HCT116 (cell line): ENCODE measurements at regions not wholly inside any gene's neighbourhood (a gene's known extent, or its start where the extent isn't known, plus 50 kb on each side); places are given as distances from the start of the nearest gene placed in this dataset.

Experiments used
- ATAC-seq: fragments of 200-7000 bp; cut with Tn5 transposase; 2 replicates; pipeline ENCODE4 v1.9.1; 2020; ENCODE audit warnings: mild to moderate bottlenecking, moderate library complexity
- BruUV-seq: library from RNA; stranded (reverse); fragments of 400-500 nt; replicated peaks from 2 replicates; lab custom pipeline; 2021; lab: Mats Ljungman, UMichigan
- CTCF ChIA-PET: fragments of 300-600 bp; sonication (Branson Sonifier 250); formaldehyde crosslinking; loops from one replicate; lab custom pipeline; 2021; ENCODE audit warnings: antibody characterized with exemption; lab: Charles Lee
- POLR2A ChIA-PET: fragments of 300-600, 350-600 bp; sonication (Branson Sonifier 250); formaldehyde crosslinking; loops from one replicate; lab custom pipeline; 2021; ENCODE audit warnings: antibody characterized with exemption; lab: Charles Lee
- RAD21 ChIA-PET, 2 experiments: fragments of 300-600 bp; sonication (Branson Sonifier 250); formaldehyde crosslinking; loops; one replicate each; lab custom pipeline; 2023; ENCODE audit warnings: low total read pairs in 2 of 2; ENCODE audit not compliant: uncharacterized antibody in 2 of 2, unreplicated experiment in 2 of 2, low non-redundant PET in 1 of 2; lab: Charles Lee
- DNase-seq: peaks from one replicate; pipeline ENCODE4 v3.0.0-alpha.2; 2010; ENCODE audit warnings: low read depth, low spot score
- H2AFZ ChIP-seq: fragments of 200-600 bp; shearing (Covaris generic), sonication (generic); 2 replicates; pipeline ENCODE4 v1.6.1; 2017; ENCODE audit warnings: low read depth, mixed run types, mixed read lengths, antibody characterized with exemption, low read length; ENCODE audit not compliant: poor library complexity, severe bottlenecking
- H3K27ac ChIP-seq: 2 replicates; pipeline ENCODE4 v1.5.1; 2012; ENCODE audit warnings: low read depth, low read length
- H3K27me3 ChIP-seq: fragments of 200-600 bp; sonication (generic); 2 replicates; pipeline ENCODE4 v1.6.1; 2016; ENCODE audit warnings: mixed run types, low read length, mixed read lengths; ENCODE audit not compliant: insufficient read depth
- H3K36me3 ChIP-seq, 2 experiments: fragments of 200-500 bp in 1 of 2; fragments of 200-600 bp in 1 of 2; sonication (Bioruptor generic) in 1 of 2; sonication (generic) in 1 of 2; 2 replicates each; pipeline versions ENCODE4 v1.5.1 to v1.6.1; 2014 to 2016; ENCODE audit warnings: low read length in 2 of 2, inconsistent platforms in 1 of 2, mixed read lengths in 1 of 2, mixed run types in 1 of 2; ENCODE audit not compliant: insufficient read depth in 2 of 2, control insufficient read depth in 1 of 2
- H3K4me1 ChIP-seq, 2 experiments: fragments of 200-600 bp in 1 of 2; sonication (generic) in 1 of 2; 2 replicates each; pipeline versions ENCODE4 v1.5.1 to v1.6.1; 2012 to 2017; ENCODE audit warnings: low read length in 2 of 2, inconsistent platforms in 1 of 2, mild to moderate bottlenecking in 1 of 2, mixed read lengths in 1 of 2, mixed run types in 1 of 2, moderate library complexity in 1 of 2; ENCODE audit not compliant: insufficient read depth in 2 of 2, control insufficient read depth in 1 of 2
- H3K4me2 ChIP-seq: fragments of 200-600 bp; sonication (generic); 2 replicates; pipeline ENCODE4 v1.6.1; 2017; ENCODE audit warnings: mixed run types, low read length, mixed read lengths
- H3K4me3 ChIP-seq, 2 experiments: fragments of 200-600 bp in 1 of 2; sonication (generic) in 1 of 2; replicated peaks in 1 of 2; 2 replicates each; pipeline ENCODE4 v1.5.1; 2011 to 2016; ENCODE audit warnings: low read length in 2 of 2, control low read depth in 1 of 2, low read depth in 1 of 2, mild to moderate bottlenecking in 1 of 2, mixed read lengths in 1 of 2, mixed run types in 1 of 2
- H3K79me2 ChIP-seq: fragments of 200-600 bp; sonication (generic); 2 replicates; pipeline ENCODE4 v1.6.1; 2017; ENCODE audit warnings: mild to moderate bottlenecking, mixed run types, low read length, moderate library complexity, mixed read lengths; ENCODE audit not compliant: insufficient read depth
- H3K9ac ChIP-seq: fragments of 200-600 bp; sonication (generic); 2 replicates; pipeline ENCODE4 v1.6.1; 2016; ENCODE audit warnings: low read length, mixed read lengths
- H3K9me2 ChIP-seq: fragments of 200-600 bp; sonication (generic), shearing (Covaris generic); 2 replicates; pipeline ENCODE4 v1.6.1; 2017; ENCODE audit warnings: mixed run types, mild to moderate bottlenecking, moderate library complexity; ENCODE audit not compliant: insufficient read depth
- H3K9me3 ChIP-seq, 2 experiments: fragments of 200-500 bp in 1 of 2; fragments of 200-600 bp in 1 of 2; sonication (Bioruptor generic) in 1 of 2; sonication (generic) in 1 of 2; 2 replicates each; pipeline ENCODE4 v1.6.1; 2014 to 2017; ENCODE audit warnings: low read length in 2 of 2, mixed read lengths in 2 of 2, inconsistent platforms in 1 of 2, low read depth in 1 of 2, mild to moderate bottlenecking in 1 of 2, mixed run types in 1 of 2, moderate library complexity in 1 of 2; ENCODE audit not compliant: control insufficient read depth in 1 of 2, insufficient read depth in 1 of 2
- H4K20me1 ChIP-seq: fragments of 200-600 bp; sonication (generic), shearing (Covaris generic); 2 replicates; pipeline ENCODE4 v1.6.1; 2017; ENCODE audit warnings: mixed run types, mild to moderate bottlenecking, moderate library complexity; ENCODE audit not compliant: insufficient read depth
- ATF3 ChIP-seq: IDR thresholded peaks from 2 replicates; pipeline ENCODE4 v1.6.1; 2012
- CEBPB ChIP-seq: IDR thresholded peaks from 2 replicates; pipeline ENCODE4 v1.6.1; 2012; ENCODE audit warnings: low read depth
- ELF1 ChIP-seq: IDR thresholded peaks from 2 replicates; pipeline ENCODE4 v1.6.1; 2012; ENCODE audit warnings: low read depth, borderline replicate concordance
- EZH2 ChIP-seq: fragments of 200-600 bp; sonication (generic); IDR thresholded peaks from 2 replicates; pipeline ENCODE4 v1.6.1; 2017; ENCODE audit warnings: antibody characterized with exemption, mixed run types
- EZH2phosphoT487 ChIP-seq: fragments of 200-600 bp; IDR thresholded peaks from 2 replicates; pipeline ENCODE4 v1.6.1; 2018; ENCODE audit warnings: antibody characterized with exemption, borderline replicate concordance
- FOSL1 ChIP-seq: IDR thresholded peaks from 2 replicates; pipeline ENCODE4 v1.6.1; 2012; ENCODE audit warnings: low read depth
- POLR2AphosphoS5 ChIP-seq: IDR thresholded peaks from 2 replicates; pipeline ENCODE4 v1.6.1; 2011; ENCODE audit warnings: mild to moderate bottlenecking, low read depth, low read length, moderate library complexity
- RAD21 ChIP-seq: IDR thresholded peaks from 2 replicates; pipeline ENCODE4 v1.6.1; 2012; ENCODE audit warnings: low read depth, mild to moderate bottlenecking
- SP1 ChIP-seq: IDR thresholded peaks from 2 replicates; pipeline ENCODE4 v1.6.1; 2012; ENCODE audit warnings: low read depth
- SRF ChIP-seq: IDR thresholded peaks from 2 replicates; pipeline ENCODE4 v1.6.1; 2012; ENCODE audit warnings: low read depth
- TCF7L2 ChIP-seq: IDR thresholded peaks from 2 replicates; pipeline ENCODE4 v1.7.0; 2011; ENCODE audit warnings: borderline replicate concordance, inconsistent platforms; ENCODE audit not compliant: insufficient read depth, insufficient read length; ENCODE audit errors: extremely low read depth
- YY1 ChIP-seq: IDR thresholded peaks from 2 replicates; pipeline ENCODE4 v1.6.1; 2011; ENCODE audit warnings: low read length, low read depth, moderate library complexity, mild to moderate bottlenecking; ENCODE audit not compliant: insufficient replicate concordance; ENCODE audit errors: extremely low read depth
- ZFX ChIP-seq: fragments of 450-650 bp; IDR thresholded peaks from 2 replicates; pipeline ENCODE4 v1.6.1; 2017
- ZNF274 ChIP-seq: fragments of 200-500 bp; sonication (Bioruptor generic); IDR thresholded peaks from 2 replicates; pipeline ENCODE4 v1.6.1; 2014; ENCODE audit warnings: mild to moderate bottlenecking, low read depth, low read length, inconsistent platforms
- intact Hi-C: fragments of 100-400 bp; cut with micrococcal nuclease; formaldehyde crosslinking; loops from 2 replicates; pipeline ENCODE4 v1.10.0; 2022
- TF ChIP-seq, protein P1 (sequence below): IDR thresholded peaks from 2 replicates; pipeline ENCODE4 v1.6.1; 2011; ENCODE audit warnings: mild to moderate bottlenecking, low read length, moderate library complexity; ENCODE audit not compliant: insufficient replicate concordance; ENCODE audit errors: extremely low read depth

DNA sequence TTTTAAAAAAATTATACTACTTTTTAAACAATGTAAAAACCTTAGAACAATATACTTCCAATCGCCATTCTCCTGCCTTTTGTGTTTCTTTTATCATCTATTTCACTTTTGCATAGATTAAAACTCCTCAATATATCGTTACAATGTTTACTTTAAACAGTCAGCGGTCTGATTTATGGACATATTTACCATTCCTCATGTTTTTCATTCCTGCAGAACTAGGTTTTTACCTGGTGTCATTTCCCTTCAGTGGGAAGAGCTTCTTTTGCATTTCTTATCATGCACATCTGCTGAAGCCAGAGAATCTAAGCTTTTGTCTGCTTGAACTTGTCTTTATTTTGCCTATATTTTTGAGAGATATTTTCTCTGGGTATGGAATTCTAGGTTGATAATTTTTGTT, 277.4 kb upstream of the PLXNA2 start:
- Histone ChIP-seq H3K9me3 (no peaks in the 10 kb centered on the region), H3K9ac (no peak overlapping the region), H3K4me2 (no peak overlapping the region), H4K20me1 (no peaks in the 10 kb centered on the region), H2AFZ (no peak overlapping the region), H3K79me2 (no peaks in the 10 kb centered on the region), H3K4me1 (no peaks in the 10 kb centered on the region), H3K9me2 (no peaks in the 10 kb centered on the region), H3K27me3 (peaks cover 4% of the 10 kb centered on the region; the same call in 1 of the 2 replicates), H3K36me3 (no peaks in the 10 kb centered on the region), H3K4me3 (no peak overlapping the region), H3K27ac (no peak overlapping the region)
- no TSS peak for BruUV-seq
- TF ChIP-seq ELF1 (no peak), RAD21 (no peak), ZFX (no peak), SP1 (no peak), ZNF274 (no peak), SRF (no peak), FOSL1 (no peak), EZH2phosphoT487 (no peak), YY1 (no peak), EZH2 (no peak)
- ChIA-PET CTCF (no interaction called here), RAD21 (no interaction called here), POLR2A (no interaction called here)
- DNase-seq (no peak), ATAC-seq (no peak)
- intact Hi-C loops, result no loop called here

GRCh38 chr1:208523007-208523406, 278.8 kb upstream of the PLXNA2 start:
- TF ChIP-seq TCF7L2 (no peak), EZH2phosphoT487 (no peak), SRF (no peak), POLR2AphosphoS5 (no peak), CEBPB (no peak), ATF3 (no peak)
- TF ChIP-seq, protein P1, sequence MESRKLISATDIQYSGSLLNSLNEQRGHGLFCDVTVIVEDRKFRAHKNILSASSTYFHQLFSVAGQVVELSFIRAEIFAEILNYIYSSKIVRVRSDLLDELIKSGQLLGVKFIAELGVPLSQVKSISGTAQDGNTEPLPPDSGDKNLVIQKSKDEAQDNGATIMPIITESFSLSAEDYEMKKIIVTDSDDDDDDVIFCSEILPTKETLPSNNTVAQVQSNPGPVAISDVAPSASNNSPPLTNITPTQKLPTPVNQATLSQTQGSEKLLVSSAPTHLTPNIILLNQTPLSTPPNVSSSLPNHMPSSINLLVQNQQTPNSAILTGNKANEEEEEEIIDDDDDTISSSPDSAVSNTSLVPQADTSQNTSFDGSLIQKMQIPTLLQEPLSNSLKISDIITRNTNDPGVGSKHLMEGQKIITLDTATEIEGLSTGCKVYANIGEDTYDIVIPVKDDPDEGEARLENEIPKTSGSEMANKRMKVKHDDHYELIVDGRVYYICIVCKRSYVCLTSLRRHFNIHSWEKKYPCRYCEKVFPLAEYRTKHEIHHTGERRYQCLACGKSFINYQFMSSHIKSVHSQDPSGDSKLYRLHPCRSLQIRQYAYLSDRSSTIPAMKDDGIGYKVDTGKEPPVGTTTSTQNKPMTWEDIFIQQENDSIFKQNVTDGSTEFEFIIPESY, result no peak
- CTCF ChIA-PET, result no interaction called here
- no peak overlapping the region for H3K4me2 ChIP-seq
- no peaks in the 10 kb centered on the region for H4K20me1 ChIP-seq
- no peak for ATAC-seq
- no peak overlapping the region for H2AFZ ChIP-seq
- intact Hi-C loops, result no loop called here
- H3K36me3 ChIP-seq, result no peaks in the 10 kb centered on the region
- no peaks in the 10 kb centered on the region for H3K4me1 ChIP-seq
- BruUV-seq, result no TSS peak
- no peak overlapping the region for H3K27ac ChIP-seq
- H3K4me3 ChIP-seq, result no peak overlapping the region
- POLR2A ChIA-PET, result no interaction called here
- DNase-seq, result no peak
- H3K9me2 ChIP-seq, result no peaks in the 10 kb centered on the region
- H3K9ac ChIP-seq, result no peak overlapping the region
- H3K27me3 ChIP-seq, result peaks cover 15% of the 10 kb centered on the region; the same call in 1 of the 2 replicates
- RAD21 ChIA-PET, result no interaction called here
- H3K9me3 ChIP-seq, result no peaks in the 10 kb centered on the region
- no peaks in the 10 kb centered on the region for H3K79me2 ChIP-seq
